Thyroid gland (tissue), 4 donors: ENCODE measurements at regions not wholly inside any gene's neighbourhood (a gene's known extent, or its start where the extent isn't known, plus 50 kb on each side); places are given as distances from the start of the nearest gene placed in this dataset.

Source experiments
- DNase-seq, 2 donors: peaks; one replicate each; pipeline ENCODE4 v3.0.0-alpha.2; 2019
- H3K27ac ChIP-seq, 3 donors: fragments of 200-600 bp; sonication (generic); 1 replicate in 2 of 3; 2 replicates in 1 of 3; pipeline ENCODE4 v1.5.1; 2016 to 2019; ENCODE audit warnings: mild to moderate bottlenecking in 1 of 3, moderate library complexity in 1 of 3
- H3K27me3 ChIP-seq: fragments of 200-600 bp; sonication (generic); one replicate; pipeline ENCODE4 v1.5.1; 2019
- H3K36me3 ChIP-seq, 2 donors: fragments of 200-600 bp; sonication (generic); one replicate each; pipeline ENCODE4 v1.5.1; 2016 to 2019
- H3K4me1 ChIP-seq, 2 donors: fragments of 200-600 bp; sonication (generic); one replicate each; pipeline ENCODE4 v1.5.1; 2017 to 2019
- H3K4me3 ChIP-seq, 3 donors: fragments of 200-600 bp; sonication (generic); replicated peaks in 1 of 3; 1 replicate in 2 of 3; 2 replicates in 1 of 3; pipeline ENCODE4 v1.5.1; 2016; ENCODE audit warnings: mild to moderate bottlenecking in 1 of 3
- H3K9me3 ChIP-seq: fragments of 200-600 bp; sonication (generic); one replicate; pipeline ENCODE4 v1.5.1; 2017
- POLR2A ChIP-seq, 2 donors: fragments of 450-650 bp; IDR thresholded peaks; one replicate each; pipeline ENCODE4 v1.6.1; 2017; ENCODE audit warnings: antibody characterized with exemption in 2 of 2, mild to moderate bottlenecking in 2 of 2, moderate library complexity in 1 of 2
- WGBS, 2 donors: methylation state at CpG; one replicate each; pipeline ENCODE4 v1.1.5; 2017; 5-methylcytosine and 5-hydroxymethylcytosine counted together
- intact Hi-C: fragments of 100-400 bp; cut with DNase I; formaldehyde crosslinking; loops from one replicate; pipeline ENCODE4 v1.15.1; 2023
- TF ChIP-seq, protein P1 (sequence below), 6 experiments: fragments of 200-600 bp in 3 of 6; fragments of 450-650 bp in 3 of 6; sonication (generic) in 3 of 6; IDR thresholded peaks; one replicate each; pipeline ENCODE4 v1.5.1; 2016 to 2019; ENCODE audit warnings: antibody characterized with exemption in 6 of 6, mild to moderate bottlenecking in 2 of 6, inconsistent platforms in 1 of 6, moderate library complexity in 1 of 6

DNA sequence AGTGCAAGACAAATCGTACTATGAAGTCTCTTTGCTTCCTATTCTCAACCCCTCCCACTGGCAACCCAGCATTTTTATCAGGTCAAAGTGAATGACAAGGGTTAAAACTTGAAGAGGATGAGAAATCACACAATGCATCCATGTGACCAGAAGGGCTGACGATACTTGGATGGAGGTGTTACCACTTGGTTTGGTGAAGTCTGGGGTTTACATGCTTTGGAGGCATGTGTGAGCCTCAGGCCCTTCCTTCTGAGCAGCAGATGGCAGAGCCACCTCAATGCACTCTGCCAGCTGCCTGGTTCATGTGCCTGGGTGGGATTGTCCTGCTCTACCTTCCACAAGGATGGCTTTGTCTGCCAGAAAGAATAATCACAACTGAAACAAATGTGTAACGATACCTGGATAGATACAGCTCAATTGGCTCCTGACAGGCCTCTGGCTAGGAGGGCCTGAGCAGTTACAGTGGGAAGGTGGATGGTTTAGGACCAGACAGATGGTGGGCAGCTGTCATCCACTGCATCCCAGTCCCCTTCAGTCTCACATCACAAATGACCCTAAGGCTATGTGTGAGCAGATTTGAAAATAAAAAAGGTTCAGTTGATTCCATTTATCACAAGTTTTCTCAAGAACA lies 51.5 kb upstream of the CNIH3 start:
- TF ChIP-seq, protein P1, sequence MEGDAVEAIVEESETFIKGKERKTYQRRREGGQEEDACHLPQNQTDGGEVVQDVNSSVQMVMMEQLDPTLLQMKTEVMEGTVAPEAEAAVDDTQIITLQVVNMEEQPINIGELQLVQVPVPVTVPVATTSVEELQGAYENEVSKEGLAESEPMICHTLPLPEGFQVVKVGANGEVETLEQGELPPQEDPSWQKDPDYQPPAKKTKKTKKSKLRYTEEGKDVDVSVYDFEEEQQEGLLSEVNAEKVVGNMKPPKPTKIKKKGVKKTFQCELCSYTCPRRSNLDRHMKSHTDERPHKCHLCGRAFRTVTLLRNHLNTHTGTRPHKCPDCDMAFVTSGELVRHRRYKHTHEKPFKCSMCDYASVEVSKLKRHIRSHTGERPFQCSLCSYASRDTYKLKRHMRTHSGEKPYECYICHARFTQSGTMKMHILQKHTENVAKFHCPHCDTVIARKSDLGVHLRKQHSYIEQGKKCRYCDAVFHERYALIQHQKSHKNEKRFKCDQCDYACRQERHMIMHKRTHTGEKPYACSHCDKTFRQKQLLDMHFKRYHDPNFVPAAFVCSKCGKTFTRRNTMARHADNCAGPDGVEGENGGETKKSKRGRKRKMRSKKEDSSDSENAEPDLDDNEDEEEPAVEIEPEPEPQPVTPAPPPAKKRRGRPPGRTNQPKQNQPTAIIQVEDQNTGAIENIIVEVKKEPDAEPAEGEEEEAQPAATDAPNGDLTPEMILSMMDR (IDR thresholded peaks at IDR 0.05): no peak
- no peak for TF ChIP-seq POLR2A (IDR thresholded peaks at IDR 0.05)
- no peak overlapping the region for H3K4me3 ChIP-seq
- H3K27me3 ChIP-seq: no peaks in the 10 kb centered on the region
- no peaks in the 10 kb centered on the region for H3K36me3 ChIP-seq
- 76 to 79% methylated on average over 3 of the region's 3 CpGs for WGBS, 2 donors
- H3K9me3 ChIP-seq: no peaks in the 10 kb centered on the region
- no peak for DNase-seq
- intact Hi-C loops: no loop called here
- no peak overlapping the region for H3K27ac ChIP-seq
- no peaks in the 10 kb centered on the region for H3K4me1 ChIP-seq

DNA sequence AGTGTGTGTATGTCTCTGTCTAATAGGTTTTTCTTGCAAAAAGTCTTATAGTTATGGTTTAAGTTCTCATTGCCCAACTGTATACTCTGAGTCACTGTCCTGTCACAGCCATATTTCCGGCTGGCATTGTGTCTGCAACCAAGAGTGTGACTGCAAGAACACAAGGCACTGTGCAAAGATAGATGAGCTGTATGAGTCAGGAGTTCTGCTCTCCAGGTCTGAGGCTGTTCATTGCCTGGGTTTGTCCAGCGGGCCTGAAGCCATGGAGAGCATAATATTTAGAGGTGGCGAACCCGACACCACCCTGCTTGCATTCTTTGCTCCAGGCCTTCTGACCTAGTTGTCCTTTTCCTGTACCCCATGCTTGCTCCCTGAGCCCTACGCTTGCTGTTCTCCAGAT lies 50.9 kb upstream of the CNIH3 start:
- WGBS, 2 donors: 79 to 90% methylated on average over 5 of the region's 5 CpGs
- H3K9me3 ChIP-seq: no peaks in the 10 kb centered on the region
- H3K27ac ChIP-seq: no peak overlapping the region
- intact Hi-C loops: no loop called here
- H3K4me1 ChIP-seq: no peaks in the 10 kb centered on the region
- no peak overlapping the region for H3K4me3 ChIP-seq
- no peaks in the 10 kb centered on the region for H3K27me3 ChIP-seq
- no peak for TF ChIP-seq POLR2A (IDR thresholded peaks at IDR 0.05)
- TF ChIP-seq, protein P1 (IDR thresholded peaks at IDR 0.05): no peak
- H3K36me3 ChIP-seq: no peaks in the 10 kb centered on the region
- no peak for DNase-seq

DNA sequence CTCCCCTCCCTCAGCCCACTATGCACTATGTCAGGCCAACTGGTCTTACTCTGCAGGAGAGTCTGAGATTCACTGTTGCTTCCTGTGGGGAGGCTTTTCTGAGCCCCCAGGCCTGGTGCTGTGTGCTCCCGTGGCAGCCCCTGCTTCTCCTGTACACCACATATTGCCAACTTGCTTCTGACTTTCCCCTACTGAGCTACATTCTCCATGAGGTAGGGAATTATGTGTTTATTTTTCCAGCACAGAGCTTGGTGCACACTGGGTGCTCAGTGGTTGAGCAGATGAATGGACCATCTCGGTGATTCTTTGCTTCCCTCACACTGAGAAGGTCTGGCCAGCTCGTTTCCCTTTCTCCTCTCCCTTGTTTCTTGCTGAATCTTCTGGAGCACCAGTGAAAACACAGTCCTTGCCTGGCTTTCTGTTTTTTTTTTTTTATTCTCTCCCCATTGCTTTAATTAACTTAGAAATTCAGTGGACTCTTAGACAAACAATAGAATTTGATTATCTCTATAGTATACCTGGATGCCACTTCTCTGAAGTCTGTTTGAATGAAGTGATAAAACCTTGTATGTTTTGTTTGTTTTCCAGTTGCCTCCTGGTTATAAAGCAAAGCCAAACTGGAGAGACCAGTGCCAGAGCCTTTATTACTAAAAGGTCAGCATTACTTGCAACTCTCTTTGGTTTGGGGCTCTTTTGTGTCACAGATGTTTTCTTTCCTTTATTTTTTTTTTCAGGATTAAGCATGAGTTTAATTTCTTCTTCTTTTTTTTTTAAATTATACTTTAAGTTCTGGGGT lies 50.3 kb upstream of the CNIH3 start:
- Histone ChIP-seq H3K4me1 (no peaks in the 10 kb centered on the region), H3K27me3 (no peaks in the 10 kb centered on the region), H3K4me3 (no peak overlapping the region), H3K9me3 (no peaks in the 10 kb centered on the region), H3K36me3 (no peaks in the 10 kb centered on the region), H3K27ac (no peak overlapping the region)
- 73 to 84% methylated on average over 3 of the region's 3 CpGs for WGBS, 2 donors
- DNase-seq: no peak
- intact Hi-C loops: no loop called here
- no peak for TF ChIP-seq POLR2A (IDR thresholded peaks at IDR 0.05)
- TF ChIP-seq, protein P1 (IDR thresholded peaks at IDR 0.05): no peak
